ENCODE measurements at regions not wholly inside any gene's neighbourhood (a gene's known extent, or its start where the extent isn't known, plus 50 kb on each side); places are given as distances from the start of the nearest gene placed in this dataset.
"Not testable (repeated sequence)": the region's sequence is repeated elsewhere in the genome, so short reads cannot be mapped to it uniquely, and the experiment has no call there.

DNA sequence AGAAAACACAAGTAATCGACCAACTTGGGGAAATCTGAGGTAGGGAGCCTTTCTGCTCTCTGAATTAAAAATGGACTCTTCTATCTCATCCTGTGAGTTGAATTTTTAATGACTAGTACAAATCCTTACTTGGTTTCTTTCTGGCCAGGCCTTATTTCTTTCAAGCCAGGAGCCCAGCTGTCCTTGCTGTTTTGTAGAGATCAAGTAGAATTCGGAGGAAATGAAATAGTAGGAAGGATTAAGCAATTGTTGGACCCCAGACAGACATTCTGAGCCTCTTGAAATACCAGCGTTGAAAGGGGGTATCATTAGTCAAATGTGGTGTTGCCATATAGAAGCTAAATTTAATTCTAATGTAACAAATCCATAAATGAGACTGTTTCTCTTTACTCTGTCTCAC lies 53.7 kb upstream of the SMIM15 start:
- no peak for DNase-seq (ENCODE audit: low spot score)

DNA sequence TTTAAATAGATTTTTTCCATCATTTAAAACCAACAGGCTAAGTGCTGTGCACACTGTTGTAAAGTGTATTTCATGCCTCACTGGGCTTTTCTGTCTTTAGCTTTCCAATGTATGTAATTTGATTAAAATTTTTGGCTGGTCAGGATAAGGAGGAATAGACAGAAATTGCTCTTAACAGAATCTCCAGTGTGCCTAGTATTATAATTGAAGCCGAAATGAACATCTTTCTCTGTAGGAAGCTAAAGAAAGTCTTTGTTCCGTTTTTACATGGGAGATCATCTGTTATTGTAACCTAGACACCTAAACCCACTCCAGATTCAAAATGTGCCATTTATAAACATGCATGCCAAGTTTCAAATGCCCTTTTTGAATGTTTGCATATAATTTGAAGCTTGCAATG lies 54.5 kb upstream of the SMIM15 start:
- no peak for DNase-seq (ENCODE audit: low spot score)

DNA sequence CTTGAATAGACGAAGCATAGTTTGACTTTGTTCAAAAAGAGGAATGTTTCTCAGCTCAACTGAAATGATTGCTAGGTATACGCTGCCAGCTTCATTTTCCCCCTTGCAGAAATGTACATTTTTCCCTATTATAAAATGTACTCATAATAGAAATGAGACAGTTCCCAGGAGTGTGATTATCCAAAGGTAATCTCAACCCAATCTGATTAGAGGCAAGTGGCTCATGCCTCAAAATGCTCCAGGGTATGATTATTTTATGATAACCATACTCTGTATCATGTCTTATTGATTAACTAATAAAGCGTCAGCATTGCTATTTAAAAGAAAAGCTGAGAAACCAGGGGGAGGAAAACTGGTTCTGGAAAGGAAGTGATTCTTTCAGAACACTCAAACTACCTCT lies 54.9 kb upstream of the SMIM15 start:
- no peak for DNase-seq (ENCODE audit: low spot score)

DNA sequence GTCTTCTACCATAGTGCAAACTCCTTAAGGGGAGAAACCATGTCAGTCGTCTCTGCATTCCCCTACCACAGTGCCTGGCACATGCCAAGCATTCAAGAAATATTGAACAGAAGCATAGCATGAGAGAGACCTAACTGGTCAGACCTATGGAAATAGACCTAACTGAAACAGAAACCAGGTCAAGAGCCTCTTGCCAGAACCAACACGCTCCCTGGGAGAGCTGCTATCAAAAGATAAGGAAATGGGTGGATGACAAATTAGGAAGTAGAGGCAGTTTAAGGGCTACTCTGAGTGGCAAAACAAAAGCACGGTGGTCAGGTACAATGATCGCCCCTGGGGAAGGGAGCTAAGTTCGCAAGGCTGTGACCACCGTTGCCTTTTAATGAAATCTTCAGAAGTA lies 66.0 kb upstream of the SMIM15 start:
- DNase-seq (ENCODE audit: low spot score), result no peak

DNA sequence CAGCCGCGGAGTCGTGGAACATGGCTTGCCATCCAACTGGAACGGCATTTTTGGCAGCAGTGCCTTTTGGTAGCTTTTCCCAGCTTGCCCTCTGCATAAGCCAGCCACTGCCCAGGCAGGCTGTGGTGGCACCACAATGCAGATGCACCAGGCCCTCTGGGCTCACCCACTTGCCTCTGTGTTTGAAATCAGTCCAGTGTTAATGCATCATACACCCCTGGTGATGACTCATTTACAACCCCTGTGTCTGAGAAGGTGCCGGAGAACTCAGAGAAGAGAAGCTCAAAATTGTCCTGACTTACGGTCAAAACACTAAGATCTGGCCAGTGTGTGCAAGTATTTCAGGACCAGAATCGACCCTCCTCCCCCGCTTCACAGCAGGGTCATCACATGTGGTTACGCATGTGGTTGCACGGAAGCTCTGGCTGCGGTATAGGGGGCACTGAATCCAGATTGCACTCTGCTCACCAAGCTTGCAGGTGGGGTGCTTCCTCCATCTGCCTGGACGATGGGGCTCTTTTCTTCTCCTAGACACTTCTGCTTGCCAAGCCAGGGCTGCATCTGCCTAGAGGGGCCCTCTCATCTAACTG lies 66.5 kb upstream of the SMIM15 start:
- DNase-seq (ENCODE audit: low spot score), result no peak

DNA sequence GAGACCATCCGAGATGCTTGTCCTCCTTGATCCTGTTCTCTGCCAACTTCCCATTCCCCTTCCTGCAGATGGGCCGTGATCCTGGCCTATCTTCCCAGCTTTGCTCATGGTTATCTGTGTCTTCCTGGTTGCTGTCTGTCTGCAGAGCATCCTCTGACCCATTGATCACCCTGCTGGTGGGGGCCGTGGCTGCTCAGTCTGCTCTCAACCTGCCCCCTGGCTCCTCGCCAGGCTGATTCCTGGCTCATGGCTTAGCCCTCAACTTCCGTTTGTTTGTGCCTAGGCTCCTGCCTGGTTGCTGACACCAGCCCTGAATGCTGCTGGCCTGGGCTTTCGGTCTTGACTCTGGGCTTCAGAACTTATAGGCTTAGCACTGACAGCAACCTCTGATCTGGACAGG lies 67.1 kb upstream of the SMIM15 start:
- no peak for DNase-seq (ENCODE audit: low spot score)

DNA sequence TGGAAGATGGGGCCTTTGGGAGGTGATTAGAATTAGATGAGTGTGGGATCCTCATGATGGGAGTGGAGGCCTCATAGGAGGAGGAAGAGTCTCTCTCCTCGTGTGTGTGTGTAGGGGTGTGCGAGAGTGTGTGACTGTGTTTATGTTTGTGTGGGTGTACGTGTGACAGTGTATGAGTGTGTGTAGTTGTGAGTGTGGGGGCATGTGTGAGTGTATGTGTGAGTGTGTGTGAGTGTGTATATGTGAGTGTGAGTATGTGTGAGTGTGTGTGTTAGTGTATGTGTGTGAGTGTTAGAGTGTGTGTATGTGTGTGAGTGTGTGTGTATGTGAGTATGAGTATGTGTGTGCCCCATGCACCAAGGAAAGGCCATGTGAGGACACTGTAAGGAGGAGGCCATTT lies 68.2 kb upstream of the SMIM15 start:
- no peak for DNase-seq (ENCODE audit: low spot score)

DNA sequence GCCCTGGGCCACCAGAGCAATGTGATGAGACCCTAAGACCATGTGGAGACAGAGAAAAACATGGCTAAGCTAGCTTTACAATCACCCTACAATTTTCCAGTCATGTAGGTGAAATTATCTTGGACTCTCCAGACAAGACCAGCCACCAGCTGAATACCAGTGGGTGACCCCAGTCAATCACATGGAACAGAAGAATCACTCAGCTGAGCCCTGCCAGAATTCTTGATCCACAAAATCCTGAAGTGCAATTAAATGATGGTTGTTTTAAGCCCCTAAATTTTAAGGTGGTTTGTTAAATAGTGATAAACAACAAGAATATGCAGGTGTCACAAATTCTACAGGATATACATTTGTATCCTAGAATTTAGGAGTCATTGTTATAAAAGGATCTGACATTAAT lies 69.5 kb upstream of the SMIM15 start:
- DNase-seq (ENCODE audit: low spot score), result no peak

DNA sequence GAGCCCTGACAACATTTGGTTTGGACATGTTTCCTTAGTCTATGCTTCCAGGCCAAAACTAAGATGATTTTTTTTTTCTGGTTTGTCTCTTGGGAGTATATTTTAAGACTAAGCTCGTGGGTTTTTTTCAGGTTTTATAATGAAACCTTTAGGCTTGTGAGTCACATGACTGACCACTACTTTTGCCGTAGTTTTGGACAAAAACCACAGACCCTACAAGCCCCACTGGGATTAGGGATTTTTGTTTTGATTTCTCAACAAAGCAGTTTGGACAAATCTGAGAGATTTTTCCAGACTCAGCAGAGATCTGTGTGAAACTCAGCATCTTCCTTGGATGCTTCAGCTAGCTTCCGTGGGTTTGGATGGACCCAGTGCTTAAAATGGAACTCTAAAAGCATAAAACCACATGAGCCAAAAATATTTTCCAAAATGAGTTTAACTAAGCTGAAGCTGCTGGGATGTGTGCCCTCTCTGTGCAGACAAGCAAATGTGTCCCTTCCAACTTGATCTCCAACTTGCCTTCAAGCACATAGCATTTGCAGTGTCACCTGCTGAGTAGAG lies 70.3 kb upstream of the SMIM15 start:
- DNase-seq (ENCODE audit: low spot score), result no peak

DNA sequence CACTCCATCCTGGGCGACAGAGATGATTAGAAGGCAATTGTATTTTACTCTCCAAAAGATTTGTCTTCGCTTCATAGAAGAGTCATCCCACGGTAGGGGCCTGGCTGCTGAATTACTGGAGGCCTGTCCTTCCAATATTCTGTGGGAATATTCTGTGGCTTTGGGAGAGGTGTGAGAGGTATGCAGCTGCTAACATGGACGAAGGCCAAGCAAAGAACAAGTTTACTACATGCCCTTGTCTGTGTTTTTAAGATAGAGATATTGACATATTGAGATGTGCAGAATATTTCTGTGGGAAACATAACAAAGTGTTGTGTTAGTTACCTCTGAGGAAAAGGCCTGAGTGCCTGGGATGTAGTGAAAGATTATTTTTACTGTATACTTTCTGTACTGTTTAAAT lies 71.8 kb upstream of the SMIM15 start:
- DNase-seq (ENCODE audit: low spot score), result no peak

DNA sequence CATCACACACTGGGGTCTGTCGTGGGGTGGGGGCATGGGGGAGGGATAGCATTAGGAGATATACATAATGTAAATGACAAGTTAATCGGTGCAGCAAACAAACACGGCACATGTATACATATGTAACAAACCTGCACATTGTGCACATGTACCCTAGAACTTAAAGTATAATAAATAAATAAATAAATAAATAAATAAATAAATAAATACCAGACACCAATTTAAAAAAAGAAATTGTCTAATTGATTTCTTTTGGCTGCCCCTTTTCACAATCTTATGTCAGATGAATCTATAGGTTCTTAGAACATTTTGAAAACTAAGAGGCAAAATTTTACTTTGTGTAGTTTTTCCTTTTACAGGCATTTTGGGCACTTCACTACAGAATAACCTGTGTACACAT lies 74.4 kb upstream of the SMIM15 start:
- not testable (repeated sequence) for DNase-seq (ENCODE audit: low spot score)

DNA sequence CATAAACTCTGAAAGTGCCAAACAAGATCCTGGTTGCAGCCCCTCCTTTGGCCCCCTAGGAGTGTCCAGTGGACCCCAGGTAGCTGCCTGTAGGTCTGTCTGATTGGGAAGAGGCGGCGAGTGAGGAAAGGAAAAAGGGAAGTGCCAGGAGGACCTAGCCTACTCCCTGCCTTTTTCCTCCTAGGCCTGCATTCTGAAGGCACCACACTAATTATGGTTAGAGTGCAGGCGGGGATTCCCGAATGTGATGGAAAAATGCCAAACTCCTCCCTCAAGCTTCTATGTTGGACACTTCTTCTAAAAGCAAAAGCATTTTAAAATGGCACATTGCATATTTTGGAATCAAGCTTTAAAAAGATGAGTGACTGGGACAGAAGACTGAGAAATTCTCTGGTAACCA lies 83.2 kb upstream of the SMIM15 start:
- no peak for DNase-seq (ENCODE audit: low spot score)

DNA sequence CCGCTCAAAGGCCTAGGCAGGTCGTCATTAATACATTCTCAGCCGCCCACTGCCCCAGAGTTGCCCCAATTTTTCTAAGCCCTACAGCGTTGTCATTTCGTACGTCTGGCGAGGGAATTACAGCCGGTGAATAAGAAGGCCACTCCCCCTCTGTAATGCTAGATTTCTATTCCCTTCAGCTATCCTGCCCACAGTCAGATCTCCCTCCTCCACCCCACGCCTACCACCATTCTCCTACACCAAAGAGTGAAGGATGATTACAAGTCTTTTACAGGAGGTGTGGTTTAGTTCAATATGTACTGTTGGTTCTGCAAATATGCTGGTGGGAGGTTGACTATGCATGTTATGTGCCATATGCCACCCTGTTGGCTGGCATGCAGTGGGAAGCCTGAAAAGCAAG lies 83.7 kb upstream of the SMIM15 start:
- DNase-seq (ENCODE audit: low spot score), result peak; percentile 72

DNA sequence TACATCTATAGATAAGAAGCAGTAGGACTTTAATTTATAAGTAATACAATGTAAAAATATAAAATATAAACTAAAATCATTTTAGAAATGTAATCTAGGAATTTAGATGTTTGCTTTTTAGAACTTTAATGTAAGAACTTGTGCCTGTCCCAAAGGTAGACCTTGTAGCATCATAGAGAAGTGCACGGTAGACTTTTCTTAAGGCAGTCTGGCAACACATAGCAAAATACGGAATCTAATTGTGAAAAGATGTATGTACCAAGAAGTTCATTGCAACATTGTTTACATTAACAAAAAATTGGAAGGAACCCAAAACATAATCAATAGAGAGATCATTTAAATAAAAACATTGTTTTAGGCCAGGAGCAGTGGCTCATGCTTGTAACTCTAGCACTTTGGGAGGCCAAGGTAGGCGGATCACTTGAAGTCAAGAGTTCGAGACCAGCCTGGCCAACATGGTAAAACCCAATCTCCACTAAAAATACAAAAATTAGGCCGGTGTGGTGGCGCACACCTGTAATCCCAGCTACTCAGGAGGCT lies 84.6 kb upstream of the SMIM15 start:
- no peak for DNase-seq (ENCODE audit: low spot score)

DNA sequence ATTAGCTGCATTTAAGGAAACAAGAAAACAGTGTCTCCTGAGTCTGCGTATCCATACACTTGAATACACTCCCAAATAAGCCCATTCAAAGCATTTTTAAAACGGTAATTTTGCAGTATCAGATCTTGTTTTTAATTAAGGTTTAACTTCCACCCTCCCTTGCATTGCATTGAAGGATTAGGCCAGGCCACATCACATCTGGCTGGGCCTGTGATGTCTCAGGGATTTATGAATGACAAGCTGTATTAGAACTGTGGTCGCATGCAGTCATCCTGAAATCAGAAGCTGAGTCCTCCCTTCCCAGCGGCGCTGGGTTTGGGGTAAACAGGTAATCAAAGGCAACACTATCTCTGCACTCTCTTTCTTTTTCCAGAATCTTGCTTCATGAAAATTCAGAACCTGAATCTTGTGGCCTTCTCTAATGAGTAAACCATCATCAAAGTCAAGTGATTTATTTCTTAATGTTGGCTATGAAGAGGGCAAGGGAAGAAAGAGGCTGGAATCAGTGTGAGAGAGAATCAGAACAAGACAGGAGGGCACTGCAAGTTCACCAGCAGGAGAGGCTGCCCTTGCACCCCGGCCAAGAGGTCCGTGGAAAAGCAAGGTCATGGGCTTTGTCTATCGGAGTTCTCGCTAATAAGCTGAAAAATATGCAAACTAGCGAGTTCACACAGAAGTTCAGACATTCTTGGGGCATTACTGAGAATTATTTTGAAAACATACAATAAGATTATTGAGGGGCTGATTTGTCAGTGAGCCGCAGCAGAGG lies 80.0 kb upstream of the ZSWIM6 start:
- DNase-seq (ENCODE audit: low spot score), result no peak

DNA sequence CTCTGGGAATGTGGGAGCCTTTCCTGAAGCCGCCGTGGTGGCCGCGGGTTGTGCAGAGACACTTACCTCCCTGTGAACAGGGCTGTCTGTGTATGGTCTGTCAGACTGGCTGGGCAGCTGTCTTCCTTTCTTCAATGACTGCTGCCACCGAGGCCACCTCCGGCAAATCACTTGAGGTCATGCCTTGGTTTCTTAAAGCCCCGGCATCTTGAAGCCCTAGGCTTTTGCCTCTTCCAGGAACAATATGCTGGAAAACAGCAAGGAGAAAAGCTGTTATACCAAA lies 79.5 kb upstream of the ZSWIM6 start:
- no peak for DNase-seq (ENCODE audit: low spot score)

DNA sequence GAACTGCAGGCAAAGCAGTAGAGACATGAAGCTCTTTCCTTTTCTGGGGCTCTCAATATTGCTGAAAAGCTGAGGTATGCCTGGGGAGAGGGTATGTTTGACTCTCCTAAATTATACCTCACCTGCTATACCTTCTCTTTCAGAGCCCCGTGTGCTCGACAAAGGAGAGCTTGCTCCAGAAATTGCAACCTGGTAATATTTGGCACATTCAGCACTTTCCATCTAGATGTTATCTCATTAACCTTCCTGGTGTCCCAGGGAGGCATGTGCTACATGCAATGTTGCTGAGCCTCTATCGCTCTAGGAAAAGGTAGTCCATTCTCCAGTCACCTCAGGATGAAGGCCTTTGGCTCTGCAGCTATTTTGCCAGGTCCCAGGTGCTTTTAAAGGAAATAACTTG lies 78.5 kb upstream of the ZSWIM6 start:
- no peak for DNase-seq (ENCODE audit: low spot score)

DNA sequence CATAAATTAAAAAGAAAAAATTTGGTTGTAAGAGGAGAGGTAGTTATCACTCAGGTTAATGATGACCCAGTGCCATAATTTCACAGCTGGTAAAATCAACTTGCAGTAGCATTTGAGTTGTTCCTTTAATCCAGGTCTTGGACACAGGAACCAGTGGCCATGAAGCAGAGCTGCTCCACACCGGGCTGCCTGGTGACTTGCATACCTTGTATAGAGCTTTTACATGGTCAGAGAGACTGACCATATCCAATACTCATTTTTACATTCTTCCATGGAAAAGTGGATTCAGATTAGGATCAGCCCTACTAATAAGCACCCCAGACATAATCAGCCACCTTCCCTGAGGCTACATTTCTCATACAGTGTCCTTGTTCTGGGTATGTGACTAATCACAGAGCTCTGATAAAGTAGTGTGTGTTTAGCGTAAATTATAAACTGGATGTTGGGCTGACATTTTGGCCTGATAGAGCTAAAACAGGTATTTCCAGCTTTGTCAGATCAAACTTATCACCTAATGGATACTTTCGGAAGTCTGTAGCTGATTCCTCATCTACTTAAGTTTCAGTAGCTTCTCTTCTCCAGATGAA lies 77.0 kb upstream of the ZSWIM6 start:
- DNase-seq (ENCODE audit: low spot score), result no peak

DNA sequence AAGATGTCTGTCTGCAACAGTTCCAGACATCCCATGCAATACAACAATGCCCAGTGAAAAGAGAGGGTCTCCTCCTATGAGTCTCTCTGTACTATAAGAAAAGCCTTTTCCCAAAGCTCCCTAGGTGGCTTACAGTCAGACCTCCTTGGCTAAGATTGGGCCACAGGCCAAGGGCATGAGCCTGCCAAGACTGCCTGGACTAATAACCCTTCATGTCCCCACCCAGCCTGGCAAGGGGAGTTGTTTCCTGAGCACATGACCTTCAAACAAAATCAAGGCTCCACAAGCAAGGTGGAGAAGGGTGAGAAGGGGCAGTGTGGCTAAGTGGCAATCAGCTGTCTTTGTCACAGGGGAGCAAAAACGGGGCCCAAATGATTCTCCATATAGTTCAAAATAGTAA lies 75.6 kb upstream of the ZSWIM6 start:
- no peak for DNase-seq (ENCODE audit: low spot score)

DNA sequence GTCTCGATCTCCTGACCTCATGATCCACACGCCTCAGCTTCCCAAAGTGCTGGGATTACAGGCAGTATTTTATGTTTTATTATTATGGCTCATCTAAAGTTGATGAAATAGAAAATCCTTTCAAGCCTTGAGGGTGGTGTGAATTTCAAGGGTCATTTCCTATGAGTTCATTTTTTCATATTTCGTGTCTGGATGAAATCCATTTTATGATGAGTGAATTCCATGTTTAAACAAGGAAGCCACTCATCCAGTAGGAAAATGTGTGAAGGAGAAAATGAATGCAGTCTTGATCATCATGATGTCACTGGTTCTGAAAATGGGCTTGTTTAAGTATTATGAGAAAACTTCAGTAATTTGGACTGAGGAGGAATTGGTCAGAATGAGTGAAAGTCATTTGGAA lies 74.6 kb upstream of the ZSWIM6 start:
- no peak for DNase-seq (ENCODE audit: low spot score)

DNA sequence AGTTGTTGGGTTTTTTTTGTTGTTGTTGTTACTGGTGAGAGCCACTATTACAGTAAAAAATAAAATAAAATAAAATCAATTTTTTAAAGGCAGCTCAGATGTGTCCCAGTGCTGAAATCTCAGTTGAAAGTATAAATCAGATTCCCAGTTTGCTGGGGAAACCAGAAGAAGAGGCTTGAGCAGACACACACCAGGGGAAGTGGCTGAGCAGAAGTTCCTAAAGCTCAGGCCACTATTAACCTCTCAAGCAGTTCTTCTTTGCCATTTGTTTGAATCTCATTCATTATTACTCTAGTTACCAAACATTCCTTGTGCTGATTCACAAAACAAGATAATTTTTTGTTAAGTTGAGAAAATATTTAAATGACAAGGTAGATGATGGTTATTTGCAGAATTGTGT lies 70.9 kb upstream of the ZSWIM6 start:
- DNase-seq (ENCODE audit: low spot score), result no peak

DNA sequence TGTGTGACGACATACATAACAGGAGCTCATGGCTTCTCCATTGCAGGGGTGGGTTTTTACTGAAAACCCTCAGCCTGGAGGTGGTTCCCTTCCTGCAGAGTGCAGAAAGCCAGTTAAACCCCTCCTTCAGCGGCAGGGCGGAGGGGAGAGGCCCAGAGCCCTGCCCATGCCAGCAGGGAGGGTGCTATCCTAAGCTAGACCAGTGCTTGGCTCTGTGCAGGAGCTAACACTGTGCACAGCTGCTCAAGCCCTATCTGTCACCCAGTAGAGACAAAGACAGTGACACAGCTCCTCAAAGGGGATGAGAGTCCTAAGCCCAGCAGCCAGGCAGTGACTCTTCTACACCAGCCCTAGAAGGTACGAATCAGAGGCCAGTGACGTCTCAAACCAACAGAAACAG lies 70.0 kb upstream of the ZSWIM6 start:
- no peak for DNase-seq (ENCODE audit: low spot score)

DNA sequence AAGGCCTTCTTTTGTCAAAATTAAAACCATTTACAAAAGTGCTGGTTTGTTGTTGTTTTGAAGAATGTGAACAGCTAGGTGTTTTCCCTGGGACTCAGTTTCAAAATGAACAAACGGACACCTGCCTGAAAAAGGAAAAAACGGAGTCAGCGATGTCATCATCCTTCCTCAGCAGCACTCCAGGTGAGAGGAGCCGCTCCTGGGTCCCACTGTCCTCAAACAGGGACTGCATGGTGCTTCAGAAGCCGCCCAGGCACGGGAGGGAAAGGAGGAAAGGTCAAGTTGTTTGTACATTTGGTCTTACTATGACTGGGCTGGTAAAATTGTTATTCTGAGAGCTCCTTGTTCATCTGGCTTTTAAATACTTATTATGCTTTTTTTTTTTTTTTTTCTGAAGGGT lies 69.0 kb upstream of the ZSWIM6 start:
- DNase-seq (ENCODE audit: low spot score), result no peak
